ENCODE measurements at regions not wholly inside any gene's neighbourhood (a gene's known extent, or its start where the extent isn't known, plus 50 kb on each side); places are given as distances from the start of the nearest gene placed in this dataset.
"Not testable (repeated sequence)": the region's sequence is repeated elsewhere in the genome, so short reads cannot be mapped to it uniquely, and the experiment has no call there.

GRCh38 chrX:94341730-94342129, 667.7 kb downstream of the FAM133A start:
- TF ChIP-seq CTCF (conservative IDR thresholded peaks at IDR 0.05; ENCODE audit: low read depth in 2 of 2); STAT1 (IDR thresholded peaks at IDR 0.05; ENCODE audit: unreplicated experiment); CREB1 (CRISPR knock-in tag; IDR thresholded peaks at IDR 0.05; ENCODE audit: low read depth); EZH2 (IDR thresholded peaks at IDR 0.05; ENCODE audit: low read depth, unreplicated experiment); REST (IDR thresholded peaks at IDR 0.05; ENCODE audit: unreplicated experiment); POLR2AphosphoS5 (IDR thresholded peaks at IDR 0.05; ENCODE audit: low read depth); EZH2phosphoT487 (IDR thresholded peaks at IDR 0.05; ENCODE audit: unreplicated experiment); ETS1 (IDR thresholded peaks at IDR 0.05); JUNB (IDR thresholded peaks at IDR 0.05; ENCODE audit: unreplicated experiment): not testable (repeated sequence)

Measured in GM23338 (cell line).